ENCODE measurements at regions not wholly inside any gene's neighbourhood (a gene's known extent, or its start where the extent isn't known, plus 50 kb on each side); places are given as distances from the start of the nearest gene placed in this dataset.

- Mint-ChIP-seq H3K36me3 (ENCODE audit: low read depth) (no peaks in the 10 kb centered on the region), H3K27me3 (ENCODE audit: low read depth) (peaks cover 30% of the 10 kb centered on the region), H3K27ac (no peak overlapping the region), H3K9me3 (peaks cover 21% of the 10 kb centered on the region), H3K4me3 (no peak overlapping the region), H3K4me1 (no peaks in the 10 kb centered on the region)
- TF ChIP-seq CTCF (IDR thresholded peaks at IDR 0.05; ENCODE audit: unreplicated experiment in 3 of 3), result no peak
Measured at GRCh38 chr22:47284360-47284759, 521.9 kb downstream of the TBC1D22A start.

GRCh38 chr22:47283616-47284270, 521.3 kb downstream of the TBC1D22A start:
- TF ChIP-seq CTCF (IDR thresholded peaks at IDR 0.05; ENCODE audit: unreplicated experiment in 3 of 3), result no peak
- H3K36me3 Mint-ChIP-seq (ENCODE audit: low read depth), result no peaks in the 10 kb centered on the region
- no peak overlapping the region for H3K27ac Mint-ChIP-seq
- no peaks in the 10 kb centered on the region for H3K4me1 Mint-ChIP-seq
- H3K4me3 Mint-ChIP-seq, result no peak overlapping the region
- peaks cover 21% of the 10 kb centered on the region for H3K9me3 Mint-ChIP-seq
- H3K27me3 Mint-ChIP-seq (ENCODE audit: low read depth), result peaks cover 36% of the 10 kb centered on the region

GRCh38 chr22:47282851-47283250, 520.4 kb downstream of the TBC1D22A start:
- Mint-ChIP-seq H3K27me3 (ENCODE audit: low read depth) (peaks cover 36% of the 10 kb centered on the region), H3K27ac (no peak overlapping the region), H3K4me1 (no peaks in the 10 kb centered on the region), H3K4me3 (no peak overlapping the region), H3K36me3 (ENCODE audit: low read depth) (no peaks in the 10 kb centered on the region), H3K9me3 (peaks cover 17% of the 10 kb centered on the region)
- TF ChIP-seq CTCF (IDR thresholded peaks at IDR 0.05; ENCODE audit: unreplicated experiment in 3 of 3), result no peak

- Mint-ChIP-seq H3K4me1 (no peaks in the 10 kb centered on the region), H3K27ac (no peak overlapping the region), H3K27me3 (ENCODE audit: low read depth) (peaks cover 34% of the 10 kb centered on the region), H3K9me3 (peaks cover 16% of the 10 kb centered on the region), H3K4me3 (no peak overlapping the region), H3K36me3 (ENCODE audit: low read depth) (no peaks in the 10 kb centered on the region)
- no peak for TF ChIP-seq CTCF (IDR thresholded peaks at IDR 0.05; ENCODE audit: unreplicated experiment in 3 of 3)
Measured at GRCh38 chr22:47282366-47282765, 519.9 kb downstream of the TBC1D22A start.

- Mint-ChIP-seq H3K36me3 (ENCODE audit: low read depth) (no peaks in the 10 kb centered on the region), H3K27me3 (ENCODE audit: low read depth) (peaks cover 31% of the 10 kb centered on the region), H3K4me3 (no peak overlapping the region), H3K4me1 (no peaks in the 10 kb centered on the region), H3K27ac (no peak overlapping the region), H3K9me3 (peaks cover 19% of the 10 kb centered on the region)
- no peak for TF ChIP-seq CTCF (IDR thresholded peaks at IDR 0.05; ENCODE audit: unreplicated experiment in 3 of 3)
Measured at GRCh38 chr22:47281126-47282106, 519.0 kb downstream of the TBC1D22A start.

Data from nephron (organoid).